Esophagus muscularis mucosa (tissue), 4 donors: ENCODE measurements at regions not wholly inside any gene's neighbourhood (a gene's known extent, or its start where the extent isn't known, plus 50 kb on each side); places are given as distances from the start of the nearest gene placed in this dataset.

ENCODE experiments used
- DNase-seq: peaks from one replicate; pipeline ENCODE4 v3.0.0-alpha.2; 2017; ENCODE audit errors: extremely low spot score
- H3K27ac ChIP-seq, 4 donors: fragments of 200-600 bp; sonication (generic); replicated peaks in 1 of 4; 1 replicate in 3 of 4; 2 replicates in 1 of 4; pipeline ENCODE4 v1.5.1; 2016 to 2019; ENCODE audit warnings: mild to moderate bottlenecking in 1 of 4
- H3K27me3 ChIP-seq, 4 donors: fragments of 200-600 bp; sonication (generic); one replicate each; pipeline versions ENCODE4 v1.5.1 to v1.6.0; 2016 to 2019
- H3K36me3 ChIP-seq, 4 donors: fragments of 200-600 bp; sonication (generic); one replicate each; pipeline ENCODE4 v1.5.1; 2016 to 2019
- H3K4me1 ChIP-seq, 4 donors: fragments of 200-600 bp; sonication (generic); one replicate each; pipeline ENCODE4 v1.5.1; 2016 to 2019
- H3K4me3 ChIP-seq, 4 donors: fragments of 200-600 bp; sonication (generic); 1 replicate in 2 of 4; 2 replicates in 2 of 4; pipeline ENCODE4 v1.5.1; 2016 to 2019; ENCODE audit warnings: mild to moderate bottlenecking in 4 of 4, moderate library complexity in 1 of 4
- H3K9me3 ChIP-seq, 4 donors: fragments of 200-600 bp; sonication (generic); 1 replicate in 3 of 4; 2 replicates in 1 of 4; pipeline ENCODE4 v1.5.1; 2016 to 2019
- EP300 ChIP-seq: sonication (generic); formaldehyde crosslinking; IDR thresholded peaks from one replicate; pipeline ENCODE4 v1.6.1; 2017; ENCODE audit warnings: antibody characterized with exemption
- POLR2A ChIP-seq: fragments of 450-650 bp; IDR thresholded peaks from one replicate; pipeline ENCODE4 v1.6.1; 2017; ENCODE audit warnings: antibody characterized with exemption, moderate library complexity, mild to moderate bottlenecking, low read depth
- POLR2AphosphoS5 ChIP-seq, 2 donors: sonication (generic); formaldehyde crosslinking; IDR thresholded peaks; one replicate each; pipeline ENCODE4 v1.6.1; 2017; ENCODE audit warnings: antibody characterized with exemption in 2 of 2
- WGBS: methylation state at CpG from one replicate; pipeline ENCODE4 v1.1.5; 2018; 5-methylcytosine and 5-hydroxymethylcytosine counted together
- intact Hi-C: fragments of 100-400 bp; cut with DNase I; formaldehyde crosslinking; loops from one replicate; pipeline ENCODE4 v1.15.1; 2023
- TF ChIP-seq, protein P1 (sequence below), 3 experiments: fragments of 200-600 bp in 2 of 3; fragments of 450-650 bp in 1 of 3; sonication (generic) in 2 of 3; IDR thresholded peaks; one replicate each; pipeline ENCODE4 v1.5.1; 2017 to 2019; ENCODE audit warnings: antibody characterized with exemption in 3 of 3, mild to moderate bottlenecking in 2 of 3, moderate library complexity in 1 of 3

- no peaks in the 10 kb centered on the region for H3K9me3 ChIP-seq
- no peaks in the 10 kb centered on the region for H3K36me3 ChIP-seq
- no peaks in the 10 kb centered on the region for H3K4me1 ChIP-seq
- H3K4me3 ChIP-seq, result no peak overlapping the region
- H3K27ac ChIP-seq, result no peak overlapping the region
- TF ChIP-seq POLR2AphosphoS5 (IDR thresholded peaks at IDR 0.05) (no peak), EP300 (no peak), POLR2A (no peak)
- TF ChIP-seq, protein P1, sequence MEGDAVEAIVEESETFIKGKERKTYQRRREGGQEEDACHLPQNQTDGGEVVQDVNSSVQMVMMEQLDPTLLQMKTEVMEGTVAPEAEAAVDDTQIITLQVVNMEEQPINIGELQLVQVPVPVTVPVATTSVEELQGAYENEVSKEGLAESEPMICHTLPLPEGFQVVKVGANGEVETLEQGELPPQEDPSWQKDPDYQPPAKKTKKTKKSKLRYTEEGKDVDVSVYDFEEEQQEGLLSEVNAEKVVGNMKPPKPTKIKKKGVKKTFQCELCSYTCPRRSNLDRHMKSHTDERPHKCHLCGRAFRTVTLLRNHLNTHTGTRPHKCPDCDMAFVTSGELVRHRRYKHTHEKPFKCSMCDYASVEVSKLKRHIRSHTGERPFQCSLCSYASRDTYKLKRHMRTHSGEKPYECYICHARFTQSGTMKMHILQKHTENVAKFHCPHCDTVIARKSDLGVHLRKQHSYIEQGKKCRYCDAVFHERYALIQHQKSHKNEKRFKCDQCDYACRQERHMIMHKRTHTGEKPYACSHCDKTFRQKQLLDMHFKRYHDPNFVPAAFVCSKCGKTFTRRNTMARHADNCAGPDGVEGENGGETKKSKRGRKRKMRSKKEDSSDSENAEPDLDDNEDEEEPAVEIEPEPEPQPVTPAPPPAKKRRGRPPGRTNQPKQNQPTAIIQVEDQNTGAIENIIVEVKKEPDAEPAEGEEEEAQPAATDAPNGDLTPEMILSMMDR (IDR thresholded peaks at IDR 0.05), result no peak
- intact Hi-C loops, result no loop called here
- peaks cover 0 to 43% (median 0%) of the 10 kb centered on the region in 4 donors for H3K27me3 ChIP-seq
- WGBS, result 97% methylated on average over 2 of the region's 2 CpGs
- no peak for DNase-seq
Observed at GRCh38 chr17:17405673-17406072, 71.1 kb upstream of the MED9 start.

- Histone ChIP-seq H3K27ac (no peak overlapping the region), H3K36me3 (no peaks in the 10 kb centered on the region), H3K4me1 (no peaks in the 10 kb centered on the region), H3K4me3 (no peak overlapping the region), H3K9me3 (no peaks in the 10 kb centered on the region), H3K27me3 (peaks cover 0 to 43% (median 0%) of the 10 kb centered on the region in 4 donors)
- intact Hi-C loops, result no loop called here
- TF ChIP-seq, protein P1 (IDR thresholded peaks at IDR 0.05), result no peak
- TF ChIP-seq POLR2A (no peak), POLR2AphosphoS5 (IDR thresholded peaks at IDR 0.05) (no peak), EP300 (no peak)
- 64% methylated on average over 7 of the region's 7 CpGs for WGBS
- no peak for DNase-seq
Observed at GRCh38 chr17:17406225-17406624, 70.6 kb upstream of the MED9 start.

DNA sequence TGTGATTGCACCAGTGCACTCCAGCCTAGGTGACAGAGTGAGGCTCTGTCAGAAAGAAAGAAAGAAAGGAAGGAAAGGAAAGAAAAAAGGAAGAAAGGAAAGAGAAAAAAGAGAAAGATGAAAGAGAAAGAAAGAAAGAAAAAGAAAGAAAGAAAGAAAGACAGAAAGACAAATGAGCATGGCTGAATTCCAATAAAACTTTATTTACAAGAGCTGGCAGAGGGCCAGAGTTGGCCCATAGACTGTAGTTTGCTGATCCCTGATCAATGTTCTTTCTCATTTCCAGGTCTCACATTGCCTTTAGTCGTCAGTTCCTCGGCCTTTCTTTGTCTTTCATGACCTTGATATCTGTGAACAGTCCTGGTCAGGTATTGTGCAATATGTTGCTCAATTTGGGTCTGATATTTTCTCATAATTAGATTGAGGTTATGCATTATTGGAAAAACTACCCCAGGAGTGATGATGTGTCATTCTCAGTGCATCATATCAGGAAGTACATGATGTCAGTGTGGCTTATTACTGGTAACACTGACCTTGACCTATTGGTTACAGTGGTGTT lies 68.5 kb upstream of the MED9 start:
- Histone ChIP-seq H3K27ac (no peak overlapping the region), H3K4me1 (no peaks in the 10 kb centered on the region), H3K9me3 (no peaks in the 10 kb centered on the region), H3K36me3 (no peaks in the 10 kb centered on the region), H3K4me3 (no peak overlapping the region), H3K27me3 (peaks cover 0 to 48% (median 0%) of the 10 kb centered on the region in 4 donors)
- no peak for TF ChIP-seq EP300
- TF ChIP-seq, protein P1 (IDR thresholded peaks at IDR 0.05), result no peak
- TF ChIP-seq POLR2A, result no peak
- TF ChIP-seq POLR2AphosphoS5 (IDR thresholded peaks at IDR 0.05), result no peak
- no peak for DNase-seq
- WGBS, result 60% methylated on average over 2 of the region's 2 CpGs
- intact Hi-C loops, result no loop called here

DNA sequence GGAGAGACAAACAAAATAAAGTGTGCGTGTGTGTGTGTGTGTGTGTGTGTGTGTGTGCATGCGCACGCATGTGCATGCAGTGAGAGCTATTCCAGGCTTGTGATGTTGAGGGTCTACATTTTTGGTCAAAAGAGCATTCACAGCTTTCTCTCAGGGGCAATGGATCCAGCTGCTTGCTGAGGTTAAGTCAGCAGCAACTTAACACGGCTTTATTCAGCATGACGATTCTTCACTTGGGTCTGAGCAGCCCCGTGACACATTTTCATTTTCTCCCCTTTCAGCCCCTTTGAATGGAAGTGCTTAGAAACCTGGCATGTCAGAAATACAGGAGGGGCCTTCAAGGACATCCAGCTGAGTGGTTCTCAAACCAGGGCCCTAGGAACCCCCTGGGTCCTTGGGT lies 66.4 kb upstream of the MED9 start:
- TF ChIP-seq EP300, result no peak
- TF ChIP-seq, protein P1 (IDR thresholded peaks at IDR 0.05), result no peak
- no peak for TF ChIP-seq POLR2AphosphoS5 (IDR thresholded peaks at IDR 0.05)
- no peak for TF ChIP-seq POLR2A

DNA sequence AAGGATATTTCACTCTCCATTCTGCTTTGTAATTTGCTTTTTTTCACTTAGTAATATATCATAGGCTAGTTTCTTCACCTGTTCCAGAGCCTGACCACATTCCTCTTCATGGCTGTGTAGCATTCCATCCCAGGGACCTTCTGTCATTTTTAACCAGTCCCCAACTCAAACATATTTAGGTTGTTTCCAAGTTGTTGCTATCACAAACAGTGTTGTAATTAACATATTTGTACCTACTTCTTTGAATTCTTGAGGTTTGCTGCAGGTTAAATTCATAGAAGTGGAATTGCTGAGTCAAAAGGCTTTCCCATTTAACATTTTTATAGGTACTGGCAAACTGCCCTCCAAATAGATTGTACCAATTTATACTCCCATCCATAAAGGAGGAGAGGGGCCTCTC lies 65.1 kb upstream of the MED9 start:
- Histone ChIP-seq H3K4me1 (peaks cover 12 to 29% (median 17%) of the 10 kb centered on the region in 4 donors), H3K9me3 (no peaks in the 10 kb centered on the region), H3K27ac (no peak overlapping the region), H3K4me3 (no peak overlapping the region), H3K27me3 (peaks cover 0 to 39% (median 0%) of the 10 kb centered on the region in 4 donors), H3K36me3 (no peaks in the 10 kb centered on the region)
- intact Hi-C loops, result no loop called here
- DNase-seq, result no peak
- TF ChIP-seq POLR2AphosphoS5 (IDR thresholded peaks at IDR 0.05), result no peak
- TF ChIP-seq POLR2A, result no peak
- TF ChIP-seq EP300, result no peak
- TF ChIP-seq, protein P1 (IDR thresholded peaks at IDR 0.05), result no peak

More for the DNA sequence above, 66.4 kb upstream of the MED9 start:
- H3K9me3 ChIP-seq, result no peaks in the 10 kb centered on the region
- intact Hi-C loops, result no loop called here
- H3K4me1 ChIP-seq, result peaks cover 5 to 16% (median 11%) of the 10 kb centered on the region in 4 donors
- H3K27ac ChIP-seq, result no peak overlapping the region
- H3K36me3 ChIP-seq, result no peaks in the 10 kb centered on the region
- H3K4me3 ChIP-seq, result no peak overlapping the region
- no peak for DNase-seq
- WGBS, result 86% methylated on average over 6 of the region's 6 CpGs
- H3K27me3 ChIP-seq, result peaks cover 0 to 47% (median 0%) of the 10 kb centered on the region in 4 donors
